ENCODE measurements at regions not wholly inside any gene's neighbourhood (a gene's known extent, or its start where the extent isn't known, plus 50 kb on each side); places are given as distances from the start of the nearest gene placed in this dataset.

- TF ChIP-seq, protein P1, sequence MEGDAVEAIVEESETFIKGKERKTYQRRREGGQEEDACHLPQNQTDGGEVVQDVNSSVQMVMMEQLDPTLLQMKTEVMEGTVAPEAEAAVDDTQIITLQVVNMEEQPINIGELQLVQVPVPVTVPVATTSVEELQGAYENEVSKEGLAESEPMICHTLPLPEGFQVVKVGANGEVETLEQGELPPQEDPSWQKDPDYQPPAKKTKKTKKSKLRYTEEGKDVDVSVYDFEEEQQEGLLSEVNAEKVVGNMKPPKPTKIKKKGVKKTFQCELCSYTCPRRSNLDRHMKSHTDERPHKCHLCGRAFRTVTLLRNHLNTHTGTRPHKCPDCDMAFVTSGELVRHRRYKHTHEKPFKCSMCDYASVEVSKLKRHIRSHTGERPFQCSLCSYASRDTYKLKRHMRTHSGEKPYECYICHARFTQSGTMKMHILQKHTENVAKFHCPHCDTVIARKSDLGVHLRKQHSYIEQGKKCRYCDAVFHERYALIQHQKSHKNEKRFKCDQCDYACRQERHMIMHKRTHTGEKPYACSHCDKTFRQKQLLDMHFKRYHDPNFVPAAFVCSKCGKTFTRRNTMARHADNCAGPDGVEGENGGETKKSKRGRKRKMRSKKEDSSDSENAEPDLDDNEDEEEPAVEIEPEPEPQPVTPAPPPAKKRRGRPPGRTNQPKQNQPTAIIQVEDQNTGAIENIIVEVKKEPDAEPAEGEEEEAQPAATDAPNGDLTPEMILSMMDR (conservative IDR thresholded peaks at IDR 0.05; ENCODE audit: low read depth, low read length): no peak
- TF ChIP-seq EZH2 (IDR thresholded peaks at IDR 0.05; ENCODE audit: borderline replicate concordance, low read depth, low read length, poor library complexity, severe bottlenecking): no peak
Observed at GRCh38 chr4:122099896-122100295, 52.2 kb upstream of the BLTP1 start.
